ENCODE measurements at regions not wholly inside any gene's neighbourhood (a gene's known extent, or its start where the extent isn't known, plus 50 kb on each side); places are given as distances from the start of the nearest gene placed in this dataset.

- no peaks in the 10 kb centered on the region for H4K20me1 ChIP-seq (ENCODE audit: insufficient read depth, low read length, poor library complexity, severe bottlenecking)
- no peaks in the 10 kb centered on the region for H3K9me3 ChIP-seq (ENCODE audit: insufficient read depth, low read depth, low read length)
- H2AFZ ChIP-seq (ENCODE audit: low read length), result no peak overlapping the region
- no peaks in the 10 kb centered on the region for H3K9me2 ChIP-seq (replicated peaks; ENCODE audit: low read depth, low read length)
- H3F3A ChIP-seq (ENCODE audit: low read depth), result no peaks in the 10 kb centered on the region
- H3K79me2 ChIP-seq (ENCODE audit: insufficient read depth, low read length), result no peaks in the 10 kb centered on the region
- H3K4me1 ChIP-seq (ENCODE audit: insufficient read depth, low read length, poor library complexity, severe bottlenecking), result no peaks in the 10 kb centered on the region
- H3K27me3 ChIP-seq (ENCODE audit: insufficient read depth, low read length, poor library complexity, severe bottlenecking), result no peaks in the 10 kb centered on the region
- no peaks in the 10 kb centered on the region for H3K36me3 ChIP-seq (ENCODE audit: insufficient read depth, low read length)
- TF ChIP-seq, protein P1, sequence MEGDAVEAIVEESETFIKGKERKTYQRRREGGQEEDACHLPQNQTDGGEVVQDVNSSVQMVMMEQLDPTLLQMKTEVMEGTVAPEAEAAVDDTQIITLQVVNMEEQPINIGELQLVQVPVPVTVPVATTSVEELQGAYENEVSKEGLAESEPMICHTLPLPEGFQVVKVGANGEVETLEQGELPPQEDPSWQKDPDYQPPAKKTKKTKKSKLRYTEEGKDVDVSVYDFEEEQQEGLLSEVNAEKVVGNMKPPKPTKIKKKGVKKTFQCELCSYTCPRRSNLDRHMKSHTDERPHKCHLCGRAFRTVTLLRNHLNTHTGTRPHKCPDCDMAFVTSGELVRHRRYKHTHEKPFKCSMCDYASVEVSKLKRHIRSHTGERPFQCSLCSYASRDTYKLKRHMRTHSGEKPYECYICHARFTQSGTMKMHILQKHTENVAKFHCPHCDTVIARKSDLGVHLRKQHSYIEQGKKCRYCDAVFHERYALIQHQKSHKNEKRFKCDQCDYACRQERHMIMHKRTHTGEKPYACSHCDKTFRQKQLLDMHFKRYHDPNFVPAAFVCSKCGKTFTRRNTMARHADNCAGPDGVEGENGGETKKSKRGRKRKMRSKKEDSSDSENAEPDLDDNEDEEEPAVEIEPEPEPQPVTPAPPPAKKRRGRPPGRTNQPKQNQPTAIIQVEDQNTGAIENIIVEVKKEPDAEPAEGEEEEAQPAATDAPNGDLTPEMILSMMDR (conservative IDR thresholded peaks at IDR 0.05; ENCODE audit: low read length), result no peak
- TF ChIP-seq EZH2phosphoT487 (IDR thresholded peaks at IDR 0.05; ENCODE audit: borderline replicate concordance), result no peak
- H3K9ac ChIP-seq (ENCODE audit: low read depth, low read length, poor library complexity, severe bottlenecking), result no peak overlapping the region
- no peak overlapping the region for H3K4me2 ChIP-seq (ENCODE audit: low read depth, low read length, poor library complexity, severe bottlenecking)
- no peak overlapping the region for H3K4me3 ChIP-seq (ENCODE audit: low read length, poor library complexity, severe bottlenecking)
Observed at GRCh38 chr7:69457595-69458504, 140.4 kb upstream of the AUTS2 start.

GRCh38 chr7:69464035-69464434 is 134.2 kb upstream of the AUTS2 start:
- H3K4me1 ChIP-seq (ENCODE audit: insufficient read depth, low read length, poor library complexity, severe bottlenecking), result no peaks in the 10 kb centered on the region
- no peak for TF ChIP-seq EZH2phosphoT487 (IDR thresholded peaks at IDR 0.05; ENCODE audit: borderline replicate concordance)
- TF ChIP-seq, protein P1 (conservative IDR thresholded peaks at IDR 0.05; ENCODE audit: low read length), result no peak
- no peak overlapping the region for H2AFZ ChIP-seq (ENCODE audit: low read length)
- no peak overlapping the region for H3K4me2 ChIP-seq (ENCODE audit: low read depth, low read length, poor library complexity, severe bottlenecking)
- no peaks in the 10 kb centered on the region for H3K36me3 ChIP-seq (ENCODE audit: insufficient read depth, low read length)
- H3K27me3 ChIP-seq (ENCODE audit: insufficient read depth, low read length, poor library complexity, severe bottlenecking), result no peaks in the 10 kb centered on the region
- no peaks in the 10 kb centered on the region for H4K20me1 ChIP-seq (ENCODE audit: insufficient read depth, low read length, poor library complexity, severe bottlenecking)
- H3K9ac ChIP-seq (ENCODE audit: low read depth, low read length, poor library complexity, severe bottlenecking), result no peak overlapping the region
- H3K9me3 ChIP-seq (ENCODE audit: insufficient read depth, low read depth, low read length), result no peaks in the 10 kb centered on the region; the same call in 1 of the 2 replicates
- H3K79me2 ChIP-seq (ENCODE audit: insufficient read depth, low read length), result no peaks in the 10 kb centered on the region
- H3F3A ChIP-seq (ENCODE audit: low read depth), result no peaks in the 10 kb centered on the region
- H3K4me3 ChIP-seq (ENCODE audit: low read length, poor library complexity, severe bottlenecking), result no peak overlapping the region
- no peaks in the 10 kb centered on the region for H3K9me2 ChIP-seq (replicated peaks; ENCODE audit: low read depth, low read length)

- no peak overlapping the region for H3K4me3 ChIP-seq (ENCODE audit: low read length, poor library complexity, severe bottlenecking)
- H3K4me2 ChIP-seq (ENCODE audit: low read depth, low read length, poor library complexity, severe bottlenecking), result no peak overlapping the region
- no peak overlapping the region for H3K9ac ChIP-seq (ENCODE audit: low read depth, low read length, poor library complexity, severe bottlenecking)
- H2AFZ ChIP-seq (ENCODE audit: low read length), result no peak overlapping the region
- H3K36me3 ChIP-seq (ENCODE audit: insufficient read depth, low read length), result no peaks in the 10 kb centered on the region
- H3K4me1 ChIP-seq (ENCODE audit: insufficient read depth, low read length, poor library complexity, severe bottlenecking), result no peaks in the 10 kb centered on the region
- no peaks in the 10 kb centered on the region for H3F3A ChIP-seq (ENCODE audit: low read depth)
- no peaks in the 10 kb centered on the region for H3K27me3 ChIP-seq (ENCODE audit: insufficient read depth, low read length, poor library complexity, severe bottlenecking)
- TF ChIP-seq, protein P1 (conservative IDR thresholded peaks at IDR 0.05; ENCODE audit: low read length), result no peak
- TF ChIP-seq EZH2phosphoT487 (IDR thresholded peaks at IDR 0.05; ENCODE audit: borderline replicate concordance), result no peak
- H3K9me2 ChIP-seq (replicated peaks; ENCODE audit: low read depth, low read length), result no peaks in the 10 kb centered on the region
- no peaks in the 10 kb centered on the region for H4K20me1 ChIP-seq (ENCODE audit: insufficient read depth, low read length, poor library complexity, severe bottlenecking)
- no peaks in the 10 kb centered on the region; the same call in 1 of the 2 replicates for H3K9me3 ChIP-seq (ENCODE audit: insufficient read depth, low read depth, low read length)
- H3K79me2 ChIP-seq (ENCODE audit: insufficient read depth, low read length), result no peaks in the 10 kb centered on the region
Observed at GRCh38 chr7:69465262-69465661, 133.0 kb upstream of the AUTS2 start.
